SK-N-MC (cell line): ENCODE measurements at regions not wholly inside any gene's neighbourhood (a gene's known extent, or its start where the extent isn't known, plus 50 kb on each side); places are given as distances from the start of the nearest gene placed in this dataset.

Source experiments
- EZH2 ChIP-seq: fragments of 200-600 bp; sonication (generic); IDR thresholded peaks from one replicate; pipeline ENCODE4 v1.6.1; 2017; ENCODE audit warnings: antibody characterized with exemption
- FOXP2 ChIP-seq: optimal IDR thresholded peaks from 2 replicates; pipeline ENCODE3; 2011; ENCODE audit warnings: mild to moderate bottlenecking, moderate library complexity; ENCODE audit not compliant: insufficient read depth; ENCODE audit errors: extremely low read length, control extremely low read depth
- POLR2AphosphoS5 ChIP-seq: IDR thresholded peaks from 2 replicates; pipeline ENCODE4 v1.6.1; 2012; ENCODE audit warnings: mild to moderate bottlenecking, low read depth, low read length, borderline replicate concordance

DNA sequence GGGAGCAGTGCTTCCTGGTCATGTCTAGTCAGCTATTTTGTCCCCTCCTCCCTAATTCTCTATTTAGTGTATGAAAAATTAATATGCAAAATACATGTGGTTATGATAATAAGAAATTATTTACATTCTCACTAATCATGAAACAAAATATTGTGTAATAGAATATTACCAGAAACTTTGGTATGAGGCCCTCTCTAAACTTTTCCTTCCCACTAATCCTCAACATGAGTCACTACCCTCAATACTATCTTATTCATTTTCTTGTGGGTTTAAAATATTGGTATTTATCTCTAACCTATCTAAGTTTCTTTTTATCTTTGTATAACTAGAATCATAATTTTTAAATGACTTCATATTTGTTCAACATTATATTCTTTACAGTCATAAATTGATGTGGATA, 545.9 kb upstream of the PTPRD start:
- no peak for TF ChIP-seq POLR2AphosphoS5
- TF ChIP-seq EZH2 = no peak
- TF ChIP-seq FOXP2 = no peak
